ENCODE measurements at regions not wholly inside any gene's neighbourhood (a gene's known extent, or its start where the extent isn't known, plus 50 kb on each side); places are given as distances from the start of the nearest gene placed in this dataset.

DNA sequence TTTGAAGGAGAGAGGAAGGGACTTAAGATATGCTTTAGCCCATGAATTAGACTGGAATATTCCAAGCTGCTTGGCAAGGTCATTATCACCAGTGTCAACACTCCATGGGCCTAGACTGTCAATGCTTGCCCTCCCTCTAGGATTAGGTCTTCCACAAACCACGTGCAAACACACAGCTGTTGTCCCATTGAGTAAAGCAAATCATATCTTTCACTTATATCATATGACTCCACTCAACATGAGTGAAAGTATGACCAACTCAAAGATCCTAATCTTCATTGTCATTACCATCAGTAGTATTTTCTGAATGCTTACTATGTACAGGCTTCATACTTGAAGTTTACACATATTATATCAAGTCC lies 57.0 kb upstream of the GRAMD2B start:
- DNase-seq, result no peak

- DNase-seq, result peak; percentile 20 to 44
These were observed 54.9 kb upstream of the GRAMD2B start for GRCh38 chr5:126368239-126368812.

GRCh38 chr5:126369083-126369482 lies 54.1 kb upstream of the GRAMD2B start:
- DNase-seq, result no peak

- no peak for DNase-seq
These were observed 53.0 kb upstream of the GRAMD2B start for GRCh38 chr5:126369995-126370731.

DNA sequence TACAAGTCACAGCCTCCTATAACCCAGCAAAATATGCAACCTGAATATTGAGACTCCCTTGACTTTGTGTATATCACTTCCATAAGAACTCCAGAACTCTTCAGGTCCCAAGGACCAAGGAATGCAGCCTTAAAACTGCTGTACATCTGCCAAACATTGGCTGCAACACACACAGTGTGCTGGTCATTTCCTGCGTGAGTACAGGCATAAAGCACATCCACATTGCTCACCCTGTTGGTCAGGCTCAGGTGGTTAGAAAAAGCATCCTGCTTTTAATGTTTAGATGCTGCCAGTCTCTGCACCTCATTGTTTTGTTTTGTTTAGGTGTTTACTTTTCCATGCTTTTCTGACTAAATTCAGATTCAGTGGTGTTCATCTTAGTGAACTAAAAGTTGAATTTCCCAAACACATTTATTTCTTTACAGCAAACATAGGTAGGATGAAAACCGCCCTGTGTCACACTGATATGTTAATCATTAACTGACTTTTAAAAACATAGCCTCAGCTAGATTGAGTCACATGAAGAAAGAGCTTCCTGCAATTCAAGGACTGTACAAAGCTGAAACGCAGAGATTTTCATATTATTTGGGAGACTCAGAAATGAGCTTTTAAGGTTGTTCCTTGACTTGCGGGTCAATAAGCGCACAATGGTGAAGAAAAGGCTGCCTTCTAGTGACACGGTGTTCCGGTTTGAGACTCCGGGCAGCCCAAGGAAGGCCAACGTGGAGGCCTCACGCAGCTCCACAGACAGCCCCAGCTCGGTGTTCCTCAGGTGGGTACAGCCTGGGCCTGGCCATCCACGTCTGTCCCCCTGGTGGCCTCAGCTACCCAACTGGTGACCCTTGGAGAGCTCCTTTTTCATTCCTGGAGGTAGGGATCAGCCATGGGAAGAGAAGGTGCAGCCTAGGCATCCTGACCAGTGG lies 52.2 kb upstream of the GRAMD2B start:
- DNase-seq, result no peak

DNA sequence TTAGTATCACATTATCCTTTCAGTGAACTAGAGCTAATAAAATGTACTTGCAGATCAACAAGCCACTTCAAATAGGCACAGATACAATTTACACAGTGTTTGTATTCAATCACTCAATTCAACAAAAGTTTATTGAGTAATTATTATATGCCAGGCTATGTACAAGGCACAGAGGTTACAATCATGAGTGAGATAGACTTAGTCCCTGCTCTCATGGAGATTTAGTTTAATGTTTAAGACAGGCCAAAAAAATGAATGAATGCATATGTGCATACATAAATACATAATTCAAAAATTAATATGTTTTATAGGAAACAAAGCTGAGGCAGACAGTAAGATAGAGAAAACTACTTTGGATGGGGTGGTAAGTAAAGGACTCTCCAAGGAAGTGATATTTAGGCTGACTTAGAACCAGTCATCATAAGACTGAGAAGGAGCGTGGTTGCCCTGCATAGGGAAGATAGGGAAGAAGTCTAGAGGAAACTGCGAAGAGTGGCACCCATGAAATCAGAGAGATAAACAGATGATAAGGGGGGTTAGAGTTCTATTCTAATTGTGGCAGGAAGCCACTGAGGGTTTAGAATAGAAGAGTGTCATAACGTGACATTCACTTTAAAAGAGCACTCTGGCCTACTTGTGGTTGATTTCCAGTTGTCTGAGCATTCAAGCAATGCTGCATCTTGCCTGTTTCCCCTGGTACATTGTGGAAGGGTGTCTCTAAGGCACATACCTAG lies 49.7 kb upstream of the GRAMD2B start:
- DNase-seq, result no peak
